HG03139 (cell line): ENCODE measurements at regions not wholly inside any gene's neighbourhood (a gene's known extent, or its start where the extent isn't known, plus 50 kb on each side); places are given as distances from the start of the nearest gene placed in this dataset.

Source experiments
- ATAC-seq: cut with Tn5 transposase; IDR thresholded peaks from one replicate; pipeline ENCODE4 v1.9.1; 2021; ENCODE audit not compliant: unreplicated experiment

GRCh38 chr6:153898360-153899059 lies 140.5 kb upstream of the OPRM1 start:
- ATAC-seq: no peak

- ATAC-seq: no peak
Observed at GRCh38 chr6:153882411-153882810, 156.6 kb upstream of the OPRM1 start.

- no peak for ATAC-seq
Observed at GRCh38 chr6:153873541-153873940, 165.5 kb upstream of the OPRM1 start.

GRCh38 chr6:153872946-153873345 lies 166.1 kb upstream of the OPRM1 start:
- no peak for ATAC-seq

GRCh38 chr6:153862927-153863326 lies 176.1 kb upstream of the OPRM1 start:
- ATAC-seq: no peak

GRCh38 chr6:153862139-153862538 lies 176.9 kb upstream of the OPRM1 start:
- ATAC-seq: no peak

- ATAC-seq: peak; percentile 66
Observed at GRCh38 chr6:153858529-153858928, 180.5 kb upstream of the OPRM1 start.

- no peak for ATAC-seq
Observed at GRCh38 chr6:153856929-153857376, 182.1 kb upstream of the OPRM1 start.

GRCh38 chr6:153852481-153852880 lies 186.6 kb upstream of the OPRM1 start:
- no peak for ATAC-seq

- no peak for ATAC-seq
Observed at GRCh38 chr6:153852034-153852433, 187.0 kb upstream of the OPRM1 start.

- ATAC-seq: no peak
Observed at GRCh38 chr6:153849072-153849779, 189.8 kb upstream of the OPRM1 start.

GRCh38 chr6:153843420-153843819 lies 195.6 kb upstream of the OPRM1 start:
- ATAC-seq: no peak

GRCh38 chr6:153842491-153842890 lies 196.5 kb upstream of the OPRM1 start:
- ATAC-seq: no peak

GRCh38 chr6:153840039-153840850 lies 198.8 kb upstream of the OPRM1 start:
- no peak for ATAC-seq

GRCh38 chr6:153832543-153832942 lies 206.5 kb upstream of the OPRM1 start:
- no peak for ATAC-seq

GRCh38 chr6:153831350-153832078 lies 207.5 kb upstream of the OPRM1 start:
- ATAC-seq: no peak

- no peak for ATAC-seq
Observed at GRCh38 chr6:153817173-153817572, 221.9 kb upstream of the OPRM1 start.

GRCh38 chr6:153816366-153816765 lies 222.7 kb upstream of the OPRM1 start:
- no peak for ATAC-seq

- no peak for ATAC-seq
Observed at GRCh38 chr6:153814136-153814535, 224.9 kb upstream of the OPRM1 start.

- no peak for ATAC-seq
Observed at GRCh38 chr6:153804755-153805330, 234.2 kb upstream of the OPRM1 start.

GRCh38 chr6:153801917-153802316 lies 237.1 kb upstream of the OPRM1 start:
- ATAC-seq: no peak
